Fibroblast of mammary gland (primary cell): ENCODE measurements at regions not wholly inside any gene's neighbourhood (a gene's known extent, or its start where the extent isn't known, plus 50 kb on each side); places are given as distances from the start of the nearest gene placed in this dataset.

Experiments used
- DNase-seq: peaks from one replicate; pipeline ENCODE4 v3.0.0-alpha.2; 2010; ENCODE audit warnings: low read depth
- H3K4me3 ChIP-seq: 2 replicates; pipeline ENCODE4 v1.5.1; 2011; ENCODE audit warnings: low read depth, mild to moderate bottlenecking, low read length, moderate library complexity; ENCODE audit not compliant: control insufficient read depth
- CTCF ChIP-seq: conservative IDR thresholded peaks from 2 replicates; pipeline ENCODE4 v1.5.1; 2011; ENCODE audit warnings: low read depth, low read length, inconsistent platforms; ENCODE audit not compliant: control insufficient read depth, insufficient read depth

- H3K4me3 ChIP-seq, result no peak overlapping the region
- TF ChIP-seq CTCF, result no peak
- no peak for DNase-seq
Measured at GRCh38 chr10:3580565-3580964, 204.4 kb downstream of the KLF6 start.

- DNase-seq, result no peak
- TF ChIP-seq CTCF, result no peak
Measured at GRCh38 chr10:3579845-3580244, 205.2 kb downstream of the KLF6 start.

GRCh38 chr10:3578682-3579081 is 206.3 kb downstream of the KLF6 start:
- no peak for TF ChIP-seq CTCF
- no peak overlapping the region for H3K4me3 ChIP-seq
- DNase-seq, result no peak

More at GRCh38 chr10:3579845-3580244, 205.2 kb downstream of the KLF6 start:
- no peak overlapping the region for H3K4me3 ChIP-seq

- no peak for DNase-seq
- no peak overlapping the region for H3K4me3 ChIP-seq
- no peak for TF ChIP-seq CTCF
Measured at GRCh38 chr10:3578159-3578558, 206.8 kb downstream of the KLF6 start.

GRCh38 chr10:3574451-3574850 is 210.6 kb downstream of the KLF6 start:
- no peak for TF ChIP-seq CTCF
- DNase-seq, result no peak
- no peak overlapping the region for H3K4me3 ChIP-seq

- no peak for TF ChIP-seq CTCF
- no peak overlapping the region for H3K4me3 ChIP-seq
Measured at GRCh38 chr10:3573498-3573897, 211.5 kb downstream of the KLF6 start.

GRCh38 chr10:3571310-3571825 is 213.6 kb downstream of the KLF6 start:
- H3K4me3 ChIP-seq, result no peak overlapping the region
- DNase-seq, result no peak
- TF ChIP-seq CTCF, result no peak

More at GRCh38 chr10:3573498-3573897, 211.5 kb downstream of the KLF6 start:
- no peak for DNase-seq
